Smooth muscle cell (in vitro differentiated cells): ENCODE measurements at regions not wholly inside any gene's neighbourhood (a gene's known extent, or its start where the extent isn't known, plus 50 kb on each side); places are given as distances from the start of the nearest gene placed in this dataset.

ENCODE experiments used
- DNase-seq: peaks from one replicate; lab custom pipeline; 2025; ENCODE audit not compliant: unreplicated experiment; lab: John Stamatoyannopoulos, UW
- H2AFZ ChIP-seq: fragments of 200-600 bp; sonication (generic); 2 replicates; pipeline ENCODE4 v1.6.0; 2016; ENCODE audit warnings: antibody characterized with exemption, low read depth, mild to moderate bottlenecking
- H3F3A ChIP-seq: fragments of 200-600 bp; sonication (generic); 2 replicates; pipeline ENCODE4 v1.6.0; 2017; ENCODE audit warnings: antibody characterized with exemption, low read depth
- H3K27ac ChIP-seq: fragments of 200-600 bp; sonication (generic); 2 replicates; pipeline ENCODE4 v1.5.1; 2016; ENCODE audit warnings: low read depth, mild to moderate bottlenecking
- H3K27me3 ChIP-seq: fragments of 200-600 bp; sonication (generic); 2 replicates; pipeline ENCODE4 v1.6.1; 2016; ENCODE audit warnings: low read depth, mild to moderate bottlenecking
- H3K36me3 ChIP-seq: fragments of 200-600 bp; sonication (generic); 2 replicates; pipeline ENCODE4 v1.5.1; 2016; ENCODE audit warnings: low read depth
- H3K4me1 ChIP-seq: fragments of 200-600 bp; sonication (generic); 2 replicates; pipeline ENCODE4 v1.5.1; 2016; ENCODE audit warnings: low read depth
- H3K4me2 ChIP-seq: fragments of 200-600 bp; sonication (generic); 2 replicates; pipeline ENCODE4 v1.6.0; 2016; ENCODE audit warnings: mild to moderate bottlenecking
- H3K4me3 ChIP-seq: fragments of 200-600 bp; sonication (generic); 2 replicates; pipeline ENCODE4 v1.5.1; 2016; ENCODE audit warnings: mild to moderate bottlenecking
- H3K79me2 ChIP-seq: fragments of 200-600 bp; sonication (generic); 2 replicates; pipeline ENCODE4 v1.6.0; 2016; ENCODE audit warnings: low read depth, mild to moderate bottlenecking
- H3K9ac ChIP-seq: fragments of 200-600 bp; sonication (generic); 2 replicates; pipeline ENCODE4 v1.6.0; 2016; ENCODE audit warnings: low read depth
- H3K9me3 ChIP-seq: fragments of 200-600 bp; sonication (generic); replicated peaks from 2 replicates; pipeline ENCODE4 v1.5.1; 2016; ENCODE audit warnings: low read depth
- H4K20me1 ChIP-seq: fragments of 200-600 bp; sonication (generic); 2 replicates; pipeline ENCODE4 v1.6.0; 2016; ENCODE audit warnings: low read depth
- CTCF ChIP-seq: fragments of 200-600 bp; sonication (generic); IDR thresholded peaks from 2 replicates; pipeline ENCODE4 v1.5.1; 2017; ENCODE audit warnings: borderline replicate concordance, mild to moderate bottlenecking, antibody characterized with exemption; ENCODE audit not compliant: insufficient read depth, poor library complexity, severe bottlenecking
- WGBS: methylation state at CpG from one replicate; pipeline ENCODE4 v1.1.7; 2016; ENCODE audit warnings: low lambda C conversion rate; 5-methylcytosine and 5-hydroxymethylcytosine counted together

GRCh38 chr2:234684466-234684865, 187.6 kb upstream of the ARL4C start:
- no peaks in the 10 kb centered on the region for H3K9me3 ChIP-seq
- H3K79me2 ChIP-seq: no peaks in the 10 kb centered on the region
- TF ChIP-seq CTCF: no peak
- peak overlapping the region; percentile 52 for H3K27ac ChIP-seq
- H3K4me1 ChIP-seq: peaks cover 68% of the 10 kb centered on the region
- peaks cover 16% of the 10 kb centered on the region for H3F3A ChIP-seq
- H3K4me3 ChIP-seq: no peak overlapping the region
- DNase-seq: no peak
- no peaks in the 10 kb centered on the region for H3K27me3 ChIP-seq
- H3K36me3 ChIP-seq: no peaks in the 10 kb centered on the region
- H3K9ac ChIP-seq: no peak overlapping the region
- H2AFZ ChIP-seq: peak overlapping the region; percentile 77
- 13% methylated on average over 1 of the region's 1 CpG for WGBS
- peak overlapping the region; percentile 58 for H3K4me2 ChIP-seq
- H4K20me1 ChIP-seq: no peaks in the 10 kb centered on the region

GRCh38 chr2:234683950-234684349, 187.1 kb upstream of the ARL4C start:
- Histone ChIP-seq H3K36me3 (no peaks in the 10 kb centered on the region), H3K27me3 (no peaks in the 10 kb centered on the region), H3K4me2 (peak overlapping the region; percentile 58), H3K4me1 (peaks cover 72% of the 10 kb centered on the region), H3K27ac (peak overlapping the region; percentile 52), H3K9ac (no peak overlapping the region), H3F3A (peaks cover 21% of the 10 kb centered on the region), H3K79me2 (no peaks in the 10 kb centered on the region), H4K20me1 (no peaks in the 10 kb centered on the region), H3K9me3 (no peaks in the 10 kb centered on the region), H3K4me3 (no peak overlapping the region), H2AFZ (peak overlapping the region; percentile 77)
- TF ChIP-seq CTCF: no peak
- DNase-seq: no peak
- WGBS: 13% methylated on average over 3 of the region's 3 CpGs

GRCh38 chr2:234682492-234683228, 185.8 kb upstream of the ARL4C start:
- 49% methylated on average over 4 of the region's 4 CpGs for WGBS
- TF ChIP-seq CTCF: no peak
- no peak for DNase-seq
- Histone ChIP-seq H3K36me3 (no peaks in the 10 kb centered on the region), H3K27ac (peak overlapping the region; percentile 91), H3K9ac (no peak overlapping the region), H3K9me3 (no peaks in the 10 kb centered on the region), H3K4me1 (peaks cover 72% of the 10 kb centered on the region), H3F3A (peaks cover 26% of the 10 kb centered on the region), H3K79me2 (no peaks in the 10 kb centered on the region), H2AFZ (no peak overlapping the region), H3K4me3 (no peak overlapping the region), H3K27me3 (no peaks in the 10 kb centered on the region), H3K4me2 (peak overlapping the region; percentile 52), H4K20me1 (no peaks in the 10 kb centered on the region)
